GM18499 (cell line): ENCODE measurements at regions not wholly inside any gene's neighbourhood (a gene's known extent, or its start where the extent isn't known, plus 50 kb on each side); places are given as distances from the start of the nearest gene placed in this dataset.
A peak's percentile ranks its signal among the peaks of the same experiment; 100 is the strongest.
"Not testable (repeated sequence)": the region's sequence is repeated elsewhere in the genome, so short reads cannot be mapped to it uniquely, and the experiment has no call there.

Experiments used
- ATAC-seq: cut with Tn5 transposase; IDR thresholded peaks from one replicate; pipeline ENCODE4 v1.9.1; 2021; ENCODE audit warnings: moderate number of reproducible peaks; ENCODE audit not compliant: insufficient read depth, unreplicated experiment

GRCh38 chr10:108597657-108598319, 1325.5 kb downstream of the XPNPEP1 start:
- no peak for ATAC-seq

DNA sequence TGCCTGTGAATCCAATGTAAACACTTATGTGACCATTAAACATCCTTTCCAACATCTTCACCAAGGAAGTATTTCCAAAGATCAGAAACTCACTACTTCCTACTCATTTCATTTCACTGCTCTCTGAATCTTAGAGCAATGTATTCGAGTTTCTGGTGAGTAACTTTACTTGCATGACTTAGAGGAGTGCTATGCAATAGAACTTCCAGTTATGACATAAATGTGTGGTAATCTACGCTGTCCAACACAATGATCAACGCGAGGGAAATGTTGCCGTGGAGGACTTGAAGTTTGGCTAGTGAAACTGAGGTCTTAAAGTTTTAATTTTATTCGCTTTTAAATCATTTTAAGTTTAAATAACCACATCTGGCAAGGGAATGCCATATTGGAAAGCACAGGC, 1326.3 kb downstream of the XPNPEP1 start:
- ATAC-seq: no peak

DNA sequence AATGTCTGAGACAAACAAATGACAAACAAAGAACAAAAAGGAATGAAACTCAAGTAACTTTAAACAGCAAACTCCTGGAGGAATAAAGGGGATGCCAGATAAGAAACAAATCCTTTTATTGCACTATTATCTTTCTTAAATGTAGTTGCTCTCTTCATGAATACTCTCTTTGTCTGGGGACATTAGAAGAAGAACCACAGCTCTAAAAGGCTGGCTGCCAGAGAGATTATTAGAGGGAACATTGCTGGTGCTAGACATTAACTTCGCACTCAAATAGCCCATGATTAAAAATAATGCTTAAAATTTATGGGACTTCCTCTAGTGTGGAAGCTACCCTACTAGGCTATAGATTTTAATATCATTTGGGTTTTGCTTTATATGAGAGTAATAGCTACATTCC, 1330.4 kb downstream of the XPNPEP1 start:
- ATAC-seq: no peak

DNA sequence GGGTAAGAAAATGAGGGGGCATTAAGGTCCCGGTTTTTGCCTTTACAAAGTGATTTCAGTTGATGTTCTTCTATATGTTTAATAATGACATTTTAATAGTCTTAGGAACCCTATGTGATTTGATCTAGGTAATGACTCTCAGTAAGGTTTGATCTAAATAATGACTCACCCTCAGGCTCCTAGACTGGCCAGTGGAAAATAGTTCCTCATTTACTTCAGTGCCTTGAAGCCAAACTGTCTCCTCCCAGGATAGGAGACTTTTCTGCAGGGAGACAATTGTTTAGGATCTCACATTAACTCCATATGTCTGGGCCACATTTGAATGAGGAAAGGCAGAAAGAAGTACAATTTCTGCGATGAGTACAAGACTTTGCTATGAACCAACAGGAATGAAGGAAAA, 1331.9 kb downstream of the XPNPEP1 start:
- no peak for ATAC-seq

DNA sequence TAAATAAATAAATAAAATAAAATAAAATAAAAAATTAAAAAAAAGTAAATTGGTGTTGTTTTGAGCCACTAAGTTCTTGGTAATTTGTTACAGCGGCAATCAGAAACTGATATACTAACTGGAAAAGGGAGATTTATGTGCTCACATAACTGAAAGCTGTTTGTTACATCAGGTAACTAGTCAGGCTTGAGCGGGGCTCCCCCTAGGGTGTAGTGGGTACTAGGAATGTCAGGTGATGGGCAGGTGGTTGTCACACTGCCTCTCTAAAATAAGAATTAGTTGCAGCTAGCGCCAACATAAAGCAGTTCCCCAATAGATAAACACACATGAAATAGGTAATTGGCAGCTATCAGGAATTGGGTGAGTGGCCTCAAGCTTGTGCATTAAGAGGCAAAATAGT, 1336.9 kb downstream of the XPNPEP1 start:
- no peak for ATAC-seq

DNA sequence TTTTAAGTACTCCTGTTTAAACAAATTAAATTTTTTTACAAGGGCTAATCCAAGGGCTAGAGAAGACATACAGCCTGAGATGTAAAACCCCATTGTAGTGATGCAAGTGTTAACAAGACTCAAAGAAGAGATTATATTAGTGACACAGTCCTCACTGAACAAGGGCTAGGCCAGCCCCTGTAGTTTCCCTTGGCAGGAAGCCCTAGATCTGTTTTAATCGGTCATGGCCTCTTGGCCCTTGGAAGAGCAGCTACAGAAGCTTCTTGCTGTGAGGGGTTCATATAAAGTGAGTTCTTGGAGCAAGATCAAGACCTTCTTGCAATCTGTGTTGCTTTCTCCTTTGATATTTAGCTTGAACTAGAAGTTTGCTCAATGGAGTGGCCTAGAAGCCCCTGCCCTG, 1339.4 kb downstream of the XPNPEP1 start:
- no peak for ATAC-seq

- ATAC-seq: no peak
Measured at GRCh38 chr10:108582888-108583287, 1340.4 kb downstream of the XPNPEP1 start.

- no peak for ATAC-seq
Measured at GRCh38 chr10:108582387-108582786, 1340.9 kb downstream of the XPNPEP1 start.

- no peak for ATAC-seq
Measured at GRCh38 chr10:108578258-108578657, 1345.1 kb downstream of the XPNPEP1 start.

- ATAC-seq: no peak
Measured at GRCh38 chr10:108574233-108574632, 1349.1 kb downstream of the XPNPEP1 start.

DNA sequence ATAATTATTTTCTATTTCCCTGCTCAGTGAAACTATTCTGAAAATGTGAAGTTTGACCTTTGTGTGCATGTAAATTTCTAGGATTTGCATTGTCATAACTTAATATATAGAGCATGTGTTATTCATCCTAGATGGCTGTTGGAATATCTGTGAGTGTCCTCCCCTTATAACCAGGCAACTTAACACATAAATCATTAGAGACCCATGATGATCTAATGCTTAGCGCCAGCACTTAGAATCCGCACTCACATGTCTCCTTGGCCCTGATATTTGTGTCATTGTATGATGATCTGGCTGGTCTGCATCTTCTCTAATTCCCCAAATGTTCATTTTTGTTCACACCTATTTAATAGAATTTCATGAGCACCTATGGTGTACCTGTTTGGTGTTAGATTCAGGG, 1354.5 kb downstream of the XPNPEP1 start:
- ATAC-seq: no peak

DNA sequence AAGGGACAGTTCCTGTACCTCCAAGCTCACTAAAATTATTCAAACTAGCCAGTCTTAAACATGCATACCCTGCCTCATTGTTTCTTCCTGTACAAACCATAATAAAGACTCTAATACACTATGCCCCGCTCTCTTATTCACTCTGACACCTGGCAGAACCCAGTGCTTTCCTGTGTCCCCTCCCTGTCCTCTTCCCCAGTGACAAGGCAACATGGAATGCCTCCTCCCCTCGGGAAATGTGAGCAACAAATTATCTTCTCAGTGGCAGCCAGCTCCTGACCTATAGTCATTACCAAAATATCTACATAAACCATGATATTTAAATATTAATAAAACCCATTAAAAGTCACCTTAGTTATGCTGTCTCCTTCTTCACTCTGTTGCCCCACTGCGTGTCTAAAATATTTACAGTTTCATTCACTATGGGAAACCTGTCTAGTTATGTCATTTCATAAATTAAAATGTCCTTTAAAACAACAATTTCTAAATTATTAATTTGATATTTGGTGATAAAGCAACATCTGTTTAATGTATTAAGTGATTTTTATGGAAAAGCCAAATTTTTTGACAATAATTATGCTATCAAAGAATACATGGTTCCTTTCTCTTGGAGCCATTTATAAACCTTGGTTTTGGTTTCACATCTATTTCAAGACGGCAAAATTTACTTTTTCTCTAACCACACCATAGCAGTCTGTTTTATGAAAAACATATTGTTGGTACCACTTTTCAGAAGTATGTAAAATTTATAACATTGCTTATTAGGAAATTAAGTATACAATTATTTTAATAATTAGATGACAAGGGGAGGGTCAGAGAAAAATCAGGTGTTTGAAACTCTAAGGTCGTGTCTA, 1355.2 kb downstream of the XPNPEP1 start:
- ATAC-seq: peak; percentile 56

DNA sequence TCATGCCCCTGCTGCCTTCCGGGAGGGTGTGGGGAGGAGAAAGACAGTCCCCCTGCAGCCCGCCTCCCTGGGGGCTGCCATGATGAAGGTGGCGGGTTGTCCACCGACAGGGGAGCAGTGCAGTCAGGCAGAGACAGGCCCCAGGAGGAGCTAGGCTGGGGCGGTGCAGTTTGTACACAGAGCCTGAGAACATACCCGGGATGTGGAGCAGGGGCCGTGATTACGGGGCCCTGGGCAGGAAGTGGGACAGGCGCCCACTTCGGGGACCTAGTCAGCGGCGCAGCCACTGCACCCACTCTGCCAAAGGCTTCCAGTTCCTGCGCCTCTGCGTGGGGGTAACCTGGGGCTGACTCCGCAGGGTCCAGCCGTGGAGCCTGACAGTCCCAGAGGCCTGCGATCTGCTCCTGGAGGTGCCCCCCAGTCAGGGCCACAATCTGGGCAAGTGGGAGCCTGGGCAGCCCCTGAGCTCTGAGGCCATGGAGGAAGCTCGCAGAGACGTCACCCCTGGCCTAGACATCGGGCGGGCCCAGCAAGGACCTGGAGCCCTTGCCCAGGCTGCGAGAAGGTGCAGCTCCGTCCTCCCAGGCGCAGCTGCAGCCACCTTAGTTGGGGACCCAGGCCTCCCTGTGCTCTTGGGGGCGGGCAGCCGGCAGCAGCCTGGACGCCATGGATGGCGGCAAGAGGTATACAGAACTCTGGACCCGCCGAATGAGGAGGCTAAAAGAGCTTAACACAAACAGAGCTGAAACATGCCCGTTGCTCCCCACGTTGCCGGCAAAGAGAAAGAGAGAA, 1356.8 kb downstream of the XPNPEP1 start:
- ATAC-seq: no peak

- no peak for ATAC-seq
Measured at GRCh38 chr10:108562105-108562504, 1361.2 kb downstream of the XPNPEP1 start.

GRCh38 chr10:108561649-108562048, 1361.7 kb downstream of the XPNPEP1 start:
- no peak for ATAC-seq

DNA sequence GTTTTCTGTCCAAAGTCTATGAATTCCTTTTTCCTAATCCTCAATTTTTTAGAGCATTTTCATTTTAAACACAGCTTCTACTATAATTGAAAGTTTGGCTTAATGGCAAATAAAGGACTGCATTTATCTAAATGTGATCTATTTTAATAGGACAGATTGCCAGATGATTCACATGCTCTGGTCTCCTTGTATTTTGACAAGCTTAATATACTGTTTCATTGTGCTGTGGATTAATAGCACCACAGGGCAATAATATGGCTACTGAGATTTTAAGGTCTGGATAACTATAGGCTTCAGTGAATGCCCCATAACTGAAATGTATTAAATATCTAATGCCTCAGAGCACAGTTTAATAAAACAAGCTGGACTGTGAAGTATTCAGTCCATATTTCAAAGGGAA, 1362.8 kb downstream of the XPNPEP1 start:
- ATAC-seq: no peak

- no peak for ATAC-seq
Measured at GRCh38 chr10:108556186-108556585, 1367.1 kb downstream of the XPNPEP1 start.

DNA sequence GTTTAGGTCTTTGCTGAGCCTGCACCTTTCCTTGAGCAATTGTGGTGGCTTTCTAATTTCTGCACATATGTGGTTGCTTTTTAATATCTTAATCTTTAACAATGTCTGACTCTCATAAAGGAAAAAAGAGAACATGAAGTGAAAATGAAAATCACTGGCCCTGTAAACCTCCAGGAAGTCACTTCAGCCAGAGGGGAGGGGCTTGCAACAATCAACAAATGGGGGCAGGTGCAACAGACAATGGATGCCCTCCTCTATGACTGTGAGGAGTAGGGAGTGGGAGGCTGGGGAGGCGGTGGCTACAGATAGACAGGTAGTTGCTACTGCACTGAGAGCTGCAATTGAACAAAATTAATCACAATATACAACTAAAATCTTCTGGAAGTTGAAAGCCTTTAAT, 1377.4 kb downstream of the XPNPEP1 start:
- peak; percentile 82 for ATAC-seq

- ATAC-seq: peak; percentile 54
Measured at GRCh38 chr10:108544500-108545120, 1378.7 kb downstream of the XPNPEP1 start.

GRCh38 chr10:108533551-108533950, 1369.0 kb upstream of the SORCS1 start:
- not testable (repeated sequence) for ATAC-seq
